ENCODE measurements at regions not wholly inside any gene's neighbourhood (a gene's known extent, or its start where the extent isn't known, plus 50 kb on each side); places are given as distances from the start of the nearest gene placed in this dataset.

DNA sequence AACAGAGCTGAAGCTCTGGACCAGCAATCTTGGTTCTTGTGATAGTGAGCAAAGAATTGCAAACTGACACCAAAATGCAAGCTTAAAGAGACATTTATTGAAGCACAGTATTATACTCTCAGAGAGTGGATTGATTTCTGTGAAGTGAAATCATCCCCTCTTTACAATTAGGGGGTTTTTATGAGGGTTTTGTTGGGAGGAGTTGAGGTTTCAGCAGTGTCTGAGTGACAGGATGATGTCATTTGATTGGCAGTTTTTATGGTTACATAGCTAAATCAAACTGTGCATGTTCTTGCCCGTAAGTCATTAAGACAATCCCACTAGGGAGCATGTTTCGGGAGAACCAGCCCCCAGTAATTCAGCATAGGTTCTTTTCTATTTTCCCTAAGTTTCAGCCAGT, 1200.5 kb downstream of the SI start:
- TF ChIP-seq, protein P1, sequence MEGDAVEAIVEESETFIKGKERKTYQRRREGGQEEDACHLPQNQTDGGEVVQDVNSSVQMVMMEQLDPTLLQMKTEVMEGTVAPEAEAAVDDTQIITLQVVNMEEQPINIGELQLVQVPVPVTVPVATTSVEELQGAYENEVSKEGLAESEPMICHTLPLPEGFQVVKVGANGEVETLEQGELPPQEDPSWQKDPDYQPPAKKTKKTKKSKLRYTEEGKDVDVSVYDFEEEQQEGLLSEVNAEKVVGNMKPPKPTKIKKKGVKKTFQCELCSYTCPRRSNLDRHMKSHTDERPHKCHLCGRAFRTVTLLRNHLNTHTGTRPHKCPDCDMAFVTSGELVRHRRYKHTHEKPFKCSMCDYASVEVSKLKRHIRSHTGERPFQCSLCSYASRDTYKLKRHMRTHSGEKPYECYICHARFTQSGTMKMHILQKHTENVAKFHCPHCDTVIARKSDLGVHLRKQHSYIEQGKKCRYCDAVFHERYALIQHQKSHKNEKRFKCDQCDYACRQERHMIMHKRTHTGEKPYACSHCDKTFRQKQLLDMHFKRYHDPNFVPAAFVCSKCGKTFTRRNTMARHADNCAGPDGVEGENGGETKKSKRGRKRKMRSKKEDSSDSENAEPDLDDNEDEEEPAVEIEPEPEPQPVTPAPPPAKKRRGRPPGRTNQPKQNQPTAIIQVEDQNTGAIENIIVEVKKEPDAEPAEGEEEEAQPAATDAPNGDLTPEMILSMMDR (IDR thresholded peaks at IDR 0.05): no peak
- Histone ChIP-seq H3K27ac (no peak overlapping the region), H3K36me3 (no peaks in the 10 kb centered on the region), H3K4me1 (ENCODE audit: control insufficient read depth in 1 of 2, low read depth in 2 of 2) (no peaks in the 10 kb centered on the region), H3K4me3 (no peak overlapping the region), H3K27me3 (replicated peaks; ENCODE audit: insufficient read depth) (no peaks in the 10 kb centered on the region), H3K9me3 (no peaks in the 10 kb centered on the region)
- ATAC-seq (ENCODE audit: insufficient number of reproducible peaks, low FRiP score, low read depth) (no peak), DNase-seq (ENCODE audit: low spot score) (no peak)

DNA sequence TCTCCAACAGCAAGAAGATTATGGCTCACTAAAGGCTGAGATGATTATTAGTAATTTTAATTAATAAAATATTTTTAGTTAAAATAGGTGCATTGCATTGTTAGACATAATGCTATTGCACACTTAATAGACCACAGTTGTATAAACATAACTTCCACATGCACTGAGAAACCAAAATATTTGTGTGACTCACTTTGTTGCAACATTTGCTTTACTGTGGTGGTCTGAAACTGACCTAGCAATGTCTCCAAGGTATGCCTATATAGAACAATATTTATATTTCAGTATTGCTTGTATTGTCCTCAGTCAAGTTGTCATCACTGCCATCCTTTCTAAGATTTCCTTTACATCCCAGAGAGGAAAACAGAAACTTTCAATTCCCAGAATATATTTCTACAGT, 1215.2 kb downstream of the SI start:
- Histone ChIP-seq H3K27me3 (replicated peaks; ENCODE audit: insufficient read depth) (no peaks in the 10 kb centered on the region), H3K36me3 (no peaks in the 10 kb centered on the region), H3K9me3 (no peaks in the 10 kb centered on the region), H3K4me3 (no peak overlapping the region), H3K4me1 (ENCODE audit: control insufficient read depth in 1 of 2, low read depth in 2 of 2) (no peaks in the 10 kb centered on the region), H3K27ac (no peak overlapping the region)
- ATAC-seq (ENCODE audit: insufficient number of reproducible peaks, low FRiP score, low read depth): no peak
- DNase-seq (ENCODE audit: low spot score): no peak
- TF ChIP-seq, protein P1 (IDR thresholded peaks at IDR 0.05): no peak

DNA sequence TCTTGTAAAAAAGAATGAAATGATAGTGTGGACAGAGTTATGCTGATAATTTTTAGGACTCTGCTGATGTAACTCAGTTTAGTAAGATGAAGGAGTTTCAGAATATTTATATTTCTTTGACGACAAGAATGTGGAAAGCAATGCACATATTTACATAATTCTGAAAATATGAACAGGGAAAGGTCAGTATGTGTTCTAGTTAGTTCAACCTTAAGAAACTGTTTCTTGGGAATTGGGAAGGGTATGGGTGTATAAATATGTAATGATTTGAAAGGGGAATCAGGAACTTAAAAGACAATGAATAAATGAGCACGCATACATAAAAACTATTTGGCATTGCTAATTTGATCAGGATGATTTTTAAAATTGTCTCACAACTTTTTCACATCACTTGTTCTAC, 1226.1 kb downstream of the SI start:
- Histone ChIP-seq H3K4me1 (ENCODE audit: control insufficient read depth in 1 of 2, low read depth in 2 of 2) (no peaks in the 10 kb centered on the region), H3K36me3 (no peaks in the 10 kb centered on the region), H3K4me3 (no peak overlapping the region), H3K27ac (no peak overlapping the region), H3K27me3 (replicated peaks; ENCODE audit: insufficient read depth) (no peaks in the 10 kb centered on the region), H3K9me3 (no peaks in the 10 kb centered on the region)
- TF ChIP-seq, protein P1 (IDR thresholded peaks at IDR 0.05): no peak
- ATAC-seq (ENCODE audit: insufficient number of reproducible peaks, low FRiP score, low read depth): no peak
- DNase-seq (ENCODE audit: low spot score): no peak

DNA sequence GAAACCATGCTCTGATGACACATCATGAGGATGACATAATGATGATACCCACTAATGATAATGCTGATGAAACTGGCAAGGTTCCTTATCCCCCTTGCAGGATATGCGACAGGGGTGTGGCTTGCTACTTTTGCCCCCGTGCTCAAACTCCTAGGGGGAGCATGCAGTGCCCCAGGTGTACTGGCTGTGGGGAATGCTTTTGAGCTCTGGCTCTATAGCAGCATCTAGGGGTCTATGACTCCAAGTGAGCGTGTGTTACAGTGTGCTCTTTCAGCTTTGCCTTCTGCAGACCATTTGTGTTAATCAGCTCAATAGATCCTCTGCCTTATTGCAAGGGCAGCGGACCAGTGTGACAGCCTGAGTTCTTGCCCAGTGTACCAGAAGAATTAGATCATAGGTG, 1239.5 kb downstream of the SI start:
- TF ChIP-seq, protein P1 (IDR thresholded peaks at IDR 0.05): no peak
- H3K4me3 ChIP-seq: no peak overlapping the region
- no peak for ATAC-seq (ENCODE audit: insufficient number of reproducible peaks, low FRiP score, low read depth)
- H3K27me3 ChIP-seq (replicated peaks; ENCODE audit: insufficient read depth): no peaks in the 10 kb centered on the region
- no peaks in the 10 kb centered on the region for H3K4me1 ChIP-seq (ENCODE audit: control insufficient read depth in 1 of 2, low read depth in 2 of 2)
- no peak overlapping the region for H3K27ac ChIP-seq
- H3K9me3 ChIP-seq: no peaks in the 10 kb centered on the region
- no peak for DNase-seq (ENCODE audit: low spot score)
- no peaks in the 10 kb centered on the region for H3K36me3 ChIP-seq

DNA sequence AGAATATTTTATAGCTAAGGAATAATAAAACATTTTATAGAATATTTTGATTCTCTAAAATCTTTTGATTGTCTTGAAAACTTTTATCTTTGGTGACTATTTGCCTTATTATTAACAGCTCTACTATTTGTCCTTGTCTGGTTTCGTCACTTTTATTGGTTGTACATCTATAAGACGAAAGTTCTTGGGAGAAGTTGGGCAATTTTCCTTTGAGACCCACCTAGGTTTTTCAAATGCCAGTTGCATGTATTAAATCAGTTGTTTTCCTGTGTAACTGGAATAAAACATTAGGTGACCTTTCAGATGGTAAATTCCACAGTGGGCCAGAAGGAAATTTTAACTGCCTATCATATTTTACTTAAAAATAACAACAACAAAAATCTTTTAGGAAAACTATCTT, 1245.7 kb downstream of the SI start:
- DNase-seq (ENCODE audit: low spot score) (no peak), ATAC-seq (ENCODE audit: insufficient number of reproducible peaks, low FRiP score, low read depth) (no peak)
- Histone ChIP-seq H3K36me3 (no peaks in the 10 kb centered on the region), H3K9me3 (no peaks in the 10 kb centered on the region), H3K4me1 (ENCODE audit: control insufficient read depth in 1 of 2, low read depth in 2 of 2) (no peaks in the 10 kb centered on the region), H3K27me3 (replicated peaks; ENCODE audit: insufficient read depth) (no peaks in the 10 kb centered on the region), H3K27ac (no peak overlapping the region), H3K4me3 (no peak overlapping the region)
- TF ChIP-seq, protein P1 (IDR thresholded peaks at IDR 0.05): no peak

Data from thoracic aorta (tissue), 2 donors.